GM18507 (cell line): ENCODE measurements at regions not wholly inside any gene's neighbourhood (a gene's known extent, or its start where the extent isn't known, plus 50 kb on each side); places are given as distances from the start of the nearest gene placed in this dataset.
"Not testable (repeated sequence)": the region's sequence is repeated elsewhere in the genome, so short reads cannot be mapped to it uniquely, and the experiment has no call there.

Experiments used
- DNase-seq: peaks from one replicate; pipeline ENCODE4 v3.0.0; 2011; ENCODE audit warnings: low read depth; ENCODE audit not compliant: insufficient read length; ENCODE audit errors: extremely low spot score
- FAIRE-seq: peaks from 2 replicates; lab custom pipeline; 2011; peaks lifted over from hg19 to GRCh38; lab: Jason Lieb, UNC

DNA sequence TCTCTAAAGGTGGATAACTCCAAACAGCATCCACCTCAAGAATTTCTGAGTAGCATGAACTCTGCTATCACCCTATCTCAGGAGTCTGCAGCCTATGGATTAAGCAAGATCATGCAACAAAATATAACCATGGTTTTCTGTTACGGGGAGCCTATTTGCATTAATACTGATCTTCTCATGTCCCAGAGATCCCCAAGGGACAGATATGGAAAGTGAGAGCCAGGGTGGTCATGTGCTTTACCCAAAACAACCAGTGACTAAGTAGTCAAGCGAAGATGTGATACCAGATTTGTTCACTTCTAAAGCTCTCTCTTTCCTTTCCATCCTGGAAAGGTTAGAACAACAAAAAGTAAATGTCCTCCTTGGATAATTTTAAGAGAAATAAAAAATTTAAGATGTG is 125.1 kb downstream of the PRRX1 start:
- DNase-seq (no peak), FAIRE-seq (no peak)

DNA sequence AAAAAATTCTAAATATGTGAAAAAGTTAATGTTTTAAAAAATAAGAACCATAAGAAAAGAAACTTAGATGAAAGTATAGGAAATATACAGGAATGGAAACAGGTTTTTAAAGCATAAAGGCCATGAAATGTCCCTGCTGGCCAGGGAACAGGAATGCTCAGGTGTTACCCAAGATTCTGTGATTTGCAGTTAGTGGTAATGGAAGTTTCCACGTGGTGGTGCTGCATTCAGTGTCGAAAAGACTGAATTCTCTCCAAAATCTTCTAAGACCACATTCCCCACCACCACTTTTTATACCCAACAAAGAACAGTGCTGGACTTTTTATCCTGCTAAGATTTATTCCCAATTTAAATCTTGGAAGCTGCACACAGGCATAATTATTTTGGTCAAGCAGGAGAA is 126.2 kb downstream of the PRRX1 start:
- no peak for FAIRE-seq
- no peak for DNase-seq

DNA sequence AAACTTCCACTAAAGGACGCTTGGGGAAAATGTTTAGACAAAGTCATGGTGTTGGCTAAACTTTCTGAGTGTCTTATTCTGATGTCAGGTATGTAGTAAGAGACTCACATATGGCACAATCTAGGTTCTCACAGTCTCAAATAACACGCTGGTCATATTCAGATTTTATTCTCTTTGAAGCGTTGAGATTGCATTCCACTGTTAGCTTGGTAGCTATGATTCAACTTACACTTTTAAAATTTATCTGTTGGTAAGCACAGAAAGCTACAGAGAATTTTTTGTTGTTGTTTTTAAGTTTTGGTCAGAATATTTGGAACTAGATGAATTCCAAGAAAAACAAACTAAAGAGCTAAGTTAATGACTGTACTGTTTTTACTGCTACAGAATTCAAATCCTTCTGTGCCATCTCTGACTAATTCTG is 126.7 kb downstream of the PRRX1 start:
- FAIRE-seq (no peak), DNase-seq (no peak)

DNA sequence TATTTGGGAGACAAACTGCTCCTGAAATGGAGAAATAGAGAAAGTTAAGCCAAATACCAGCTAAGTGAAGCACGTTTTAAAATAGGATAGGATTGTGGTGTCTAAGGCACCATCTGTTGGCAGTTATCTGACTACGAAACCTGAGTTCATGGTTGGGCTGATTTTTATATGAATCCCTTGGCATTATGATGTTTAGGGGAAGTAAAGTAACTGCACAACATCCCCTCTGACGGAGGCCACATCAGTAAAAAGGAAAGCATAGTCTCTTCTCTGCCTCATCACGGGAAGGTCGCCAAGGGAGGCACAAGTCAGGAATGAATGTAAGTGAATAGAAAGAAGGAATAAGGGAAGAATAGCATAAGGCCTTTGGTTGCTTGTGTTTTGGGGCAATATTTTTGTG is 128.0 kb downstream of the PRRX1 start:
- DNase-seq: no peak
- FAIRE-seq: no peak

DNA sequence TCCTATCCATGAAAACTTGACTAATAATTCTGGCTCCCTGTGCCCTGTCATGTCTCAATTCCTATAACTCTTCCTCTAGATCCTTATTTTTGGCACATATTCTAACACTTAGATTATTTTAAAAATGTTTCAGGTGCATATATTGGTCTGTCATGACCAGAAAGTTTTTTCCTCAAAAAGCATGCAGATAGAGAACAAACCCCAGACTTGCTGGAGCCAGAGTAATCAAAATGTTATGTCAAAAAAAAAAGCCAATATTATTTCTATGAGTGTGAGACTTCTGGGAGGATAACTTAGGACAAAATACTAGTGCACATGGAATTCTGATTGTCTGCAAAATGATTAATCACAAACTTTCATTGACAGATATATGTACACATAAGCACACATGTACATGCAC is 135.1 kb upstream of the MROH9 start:
- DNase-seq: no peak
- FAIRE-seq: no peak

DNA sequence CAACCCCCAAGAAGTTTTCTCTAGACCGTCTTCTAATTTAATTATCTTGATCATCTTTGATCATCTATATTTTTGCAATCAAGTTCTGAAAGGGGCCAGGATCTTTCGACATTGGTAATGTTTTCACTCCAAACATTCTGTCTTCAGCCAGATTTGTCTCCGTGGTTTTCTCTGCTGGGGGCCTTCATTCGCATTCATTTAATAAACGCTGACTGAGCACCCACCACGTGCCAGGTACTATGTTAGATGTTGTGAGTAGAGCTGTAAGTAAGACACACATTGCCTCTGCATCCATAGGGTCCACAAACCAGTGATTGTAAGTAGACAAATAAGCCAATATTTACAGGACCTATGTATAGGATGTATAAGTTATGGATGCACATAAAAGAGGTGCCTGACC is 134.5 kb upstream of the MROH9 start:
- FAIRE-seq (no peak), DNase-seq (no peak)

DNA sequence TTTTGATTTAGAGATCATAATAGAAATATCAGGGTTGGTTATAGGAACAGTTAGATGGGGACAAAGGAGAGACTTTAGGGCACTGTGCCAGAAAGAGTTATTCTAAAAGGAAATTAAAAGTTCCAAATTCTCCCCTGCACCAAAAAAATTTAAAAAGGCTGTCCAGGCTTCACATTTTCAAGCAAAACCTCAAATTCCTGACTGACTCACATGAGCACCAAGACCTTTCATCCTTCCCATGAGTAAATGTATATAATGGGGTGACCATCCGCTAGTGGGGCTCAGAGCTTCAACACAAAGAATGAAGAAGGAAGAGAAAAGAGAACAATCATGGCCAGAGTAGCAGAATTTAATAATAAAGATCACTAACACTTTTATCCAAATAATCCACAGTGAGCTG is 131.6 kb upstream of the MROH9 start:
- FAIRE-seq: no peak
- DNase-seq: no peak

DNA sequence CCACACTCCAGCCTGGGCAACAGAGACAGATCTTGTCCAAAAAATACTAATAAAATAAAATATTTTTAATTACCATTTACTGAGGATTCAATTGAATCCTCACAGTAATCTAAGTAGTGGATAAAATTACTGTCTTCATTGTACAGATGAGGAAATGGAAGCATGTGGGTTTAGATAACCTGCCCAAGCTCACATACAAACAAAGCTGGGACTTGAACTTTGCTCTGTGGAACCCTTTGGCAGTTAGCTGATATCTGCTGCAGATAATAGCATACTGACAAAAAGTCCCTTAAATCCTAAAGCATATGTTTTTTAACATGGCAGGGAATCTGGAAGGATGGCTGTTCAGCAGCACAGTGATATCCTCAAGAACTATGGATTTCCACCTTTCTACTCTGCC is 130.9 kb upstream of the MROH9 start:
- FAIRE-seq (no peak), DNase-seq (no peak)

DNA sequence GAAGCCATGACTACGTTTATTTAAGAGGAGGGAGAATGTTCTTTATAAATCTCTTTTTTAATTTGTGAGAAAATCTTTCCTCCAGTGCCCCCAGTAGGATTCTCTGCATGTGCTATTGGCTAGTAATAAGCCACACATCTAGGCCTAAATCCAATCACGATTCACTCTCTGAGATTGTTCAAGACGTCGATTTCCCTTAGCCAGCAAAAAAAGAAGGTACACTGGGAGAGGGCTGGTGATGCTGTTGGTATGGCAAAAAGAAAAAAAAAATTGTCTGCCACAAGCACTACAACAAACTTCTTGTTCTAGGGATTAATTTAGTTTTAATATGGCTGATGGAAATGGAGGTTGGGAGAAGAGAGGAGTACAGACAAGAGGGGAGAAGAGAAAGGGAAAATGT is 130.5 kb upstream of the MROH9 start:
- no peak for FAIRE-seq
- no peak for DNase-seq

DNA sequence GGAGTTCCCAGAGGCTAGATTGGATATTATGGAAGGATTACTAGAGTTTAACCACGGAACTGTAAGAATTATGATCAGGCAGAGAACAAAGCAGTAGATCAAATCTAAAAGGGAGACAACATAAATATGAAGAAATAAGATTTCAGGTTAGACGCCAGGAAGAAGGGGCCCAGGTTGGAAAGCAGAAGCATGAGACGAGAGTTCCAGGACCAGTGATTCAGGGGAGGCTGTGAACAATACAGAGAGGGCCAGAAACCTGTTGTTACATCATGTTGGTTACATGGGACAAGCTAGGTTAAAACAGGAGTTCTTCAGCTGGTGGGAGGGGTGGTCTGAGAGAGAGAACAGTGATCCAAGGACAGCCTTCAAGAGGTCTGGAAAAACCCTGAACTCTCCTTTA is 128.4 kb upstream of the MROH9 start:
- DNase-seq (no peak), FAIRE-seq (no peak)

DNA sequence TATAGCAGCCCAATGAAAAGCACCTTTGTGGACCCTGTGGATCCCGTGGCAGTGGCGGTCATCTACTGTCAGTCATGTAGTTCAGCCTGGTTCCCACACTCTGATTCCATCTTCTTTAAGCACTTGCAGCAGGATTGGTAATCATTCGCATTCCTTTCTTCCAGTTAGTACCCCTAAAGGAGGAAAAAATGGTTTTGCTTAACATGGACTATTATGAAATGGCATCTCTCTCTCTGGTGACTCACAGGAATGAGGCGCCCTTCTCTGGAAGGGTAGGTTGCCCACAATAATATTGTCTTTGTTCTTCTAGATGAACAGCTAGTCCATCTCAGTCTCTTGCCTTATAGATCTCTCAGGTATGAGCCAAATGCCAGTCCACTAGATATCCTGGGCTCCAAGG is 127.9 kb upstream of the MROH9 start:
- no peak for FAIRE-seq

DNA sequence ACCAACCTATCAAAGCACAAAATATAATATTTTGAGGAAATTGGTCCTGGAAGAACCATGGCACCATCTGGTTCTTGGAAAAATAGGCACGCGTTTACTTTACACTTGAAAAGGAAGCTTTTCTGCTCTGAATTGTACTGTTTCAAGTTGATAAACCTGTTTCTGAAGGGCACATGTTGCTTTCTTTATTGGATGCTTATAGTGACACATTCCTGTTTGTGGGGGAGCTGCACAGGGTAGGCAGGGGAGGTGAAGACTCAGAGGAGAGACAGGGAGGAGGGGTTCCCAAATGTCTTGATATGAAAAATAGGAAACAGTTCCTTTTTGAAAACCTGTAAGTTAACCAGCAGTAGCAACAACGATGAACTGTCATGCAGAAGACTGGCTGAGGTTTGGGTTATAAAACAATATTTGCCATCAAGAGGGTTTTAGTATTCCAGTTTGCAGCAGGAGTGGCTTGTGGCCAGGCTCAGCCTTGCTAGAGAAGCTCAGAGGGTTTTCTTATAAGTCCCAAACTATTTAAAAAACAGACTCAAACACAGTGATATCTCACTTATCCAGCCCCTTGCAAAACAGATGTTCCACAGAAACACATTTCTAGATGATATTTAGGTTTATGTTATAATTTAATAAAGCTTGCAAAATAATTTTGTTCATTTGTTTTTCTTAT is 127.0 kb upstream of the MROH9 start:
- DNase-seq: no peak
- no peak for FAIRE-seq

More for the DNA sequence above, 127.9 kb upstream of the MROH9 start:
- DNase-seq: no peak

DNA sequence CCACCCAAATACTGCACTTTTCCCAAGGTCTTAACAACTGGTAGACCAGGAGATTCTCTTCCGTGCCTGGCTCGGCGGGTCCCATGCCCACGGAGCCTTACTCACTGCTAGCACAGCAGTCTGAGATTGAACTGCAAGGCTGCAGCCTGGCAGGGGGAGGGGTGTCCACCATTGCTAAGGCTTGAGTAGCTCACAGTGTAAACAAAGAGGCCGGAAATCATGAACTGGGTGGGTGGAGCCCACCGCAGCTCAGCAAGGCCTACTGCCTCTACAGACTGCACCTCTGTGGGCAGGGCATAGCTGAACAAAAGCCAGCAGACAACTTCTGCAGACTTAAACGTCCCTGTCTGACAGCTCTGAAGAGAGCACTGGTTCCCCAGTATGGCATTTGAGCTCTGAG is 124.3 kb upstream of the MROH9 start:
- DNase-seq, FAIRE-seq: not testable (repeated sequence)

DNA sequence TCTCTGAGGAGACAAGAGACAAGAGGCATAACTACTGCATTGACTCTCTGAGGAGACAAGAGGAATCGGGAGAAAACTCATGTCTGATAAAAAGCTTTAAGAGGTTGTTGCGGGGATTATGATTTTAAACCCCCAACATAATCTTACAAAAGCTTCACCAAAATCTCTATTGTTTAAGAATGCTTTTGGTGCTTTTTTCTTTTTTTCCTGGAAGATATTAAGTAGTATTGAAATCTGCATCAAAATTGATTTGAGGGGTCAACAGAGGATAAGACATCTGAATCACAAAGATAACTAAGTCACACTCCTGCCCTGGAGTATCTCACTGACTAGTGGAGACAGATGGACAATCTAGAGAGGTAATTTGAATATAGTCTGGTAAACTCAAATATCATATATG is 115.6 kb upstream of the MROH9 start:
- no peak for DNase-seq
- no peak for FAIRE-seq

DNA sequence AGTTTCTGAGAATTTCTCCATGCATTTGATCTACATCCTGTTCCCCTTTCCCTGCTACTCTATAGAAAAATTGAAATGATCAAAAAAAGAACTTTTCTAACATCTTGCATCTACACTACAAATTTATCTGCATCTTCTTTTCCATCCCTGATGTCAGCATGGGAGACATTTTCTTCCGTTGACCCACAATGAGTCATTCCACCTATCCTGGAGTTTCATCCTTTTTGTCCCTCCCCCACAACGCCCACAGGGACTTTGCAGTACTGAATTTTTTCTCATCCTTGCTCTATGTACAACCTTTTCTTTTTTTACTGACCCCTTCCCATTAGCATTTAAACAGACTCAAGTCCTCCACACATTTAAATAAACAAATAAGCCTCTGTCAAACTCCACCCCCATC is 112.2 kb upstream of the MROH9 start:
- FAIRE-seq (no peak), DNase-seq (no peak)

DNA sequence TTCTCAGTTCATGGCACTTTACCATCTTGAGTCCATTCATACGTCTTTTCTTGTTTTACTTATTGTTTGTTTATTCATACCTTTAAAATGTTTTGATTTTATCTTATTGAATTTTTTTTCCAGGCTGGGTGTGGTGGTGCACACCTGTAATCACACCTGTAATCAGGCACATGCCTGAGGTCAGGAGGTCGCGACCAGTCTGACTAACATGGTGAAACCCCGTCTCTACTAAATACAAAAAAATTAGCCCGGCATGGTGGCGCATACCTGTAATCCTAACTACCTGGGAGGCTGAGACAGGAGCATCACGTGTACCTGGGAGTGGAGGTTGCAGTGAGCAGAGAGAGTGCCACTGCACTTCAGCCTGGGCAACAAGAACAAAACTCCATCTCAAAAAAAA is 104.1 kb upstream of the MROH9 start:
- FAIRE-seq (no peak), DNase-seq (no peak)

DNA sequence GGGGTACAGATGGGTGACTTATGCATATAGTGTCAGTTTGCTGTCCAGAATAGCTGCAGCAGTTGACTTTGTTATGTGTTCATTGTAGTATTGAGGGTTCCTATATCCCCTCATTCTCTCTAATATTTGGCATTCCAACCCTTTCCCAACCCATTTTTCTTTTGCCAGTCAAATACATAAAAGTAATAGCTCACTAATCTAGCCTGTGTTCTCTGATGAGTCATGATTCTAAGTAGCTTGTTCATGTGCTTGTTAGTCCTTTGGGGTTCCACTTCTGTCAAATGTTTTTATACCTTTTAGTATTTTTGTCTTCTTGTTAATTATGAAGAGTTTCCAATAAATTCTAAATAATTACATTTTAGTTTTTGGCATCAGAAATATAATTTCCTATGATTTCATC is 99.2 kb upstream of the MROH9 start:
- no peak for DNase-seq
- no peak for FAIRE-seq

DNA sequence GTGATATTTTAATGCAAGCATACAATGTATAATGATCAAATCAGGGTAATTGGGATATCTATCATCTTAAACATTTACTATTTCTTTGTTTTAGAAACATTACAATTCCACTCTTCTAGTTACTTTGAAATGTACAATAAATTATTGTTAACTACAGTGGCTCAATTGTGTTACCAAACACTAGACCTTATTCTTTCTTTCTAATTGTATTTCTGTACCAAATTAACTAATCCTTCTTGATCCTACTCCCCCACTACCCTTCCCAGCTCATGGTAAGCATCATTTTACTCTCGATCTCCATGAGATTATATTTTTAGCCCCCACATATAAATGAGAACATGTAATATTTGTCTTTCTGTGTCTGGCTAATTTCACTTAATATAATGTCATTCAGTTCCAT is 95.0 kb upstream of the MROH9 start:
- FAIRE-seq: no peak
- DNase-seq: no peak

DNA sequence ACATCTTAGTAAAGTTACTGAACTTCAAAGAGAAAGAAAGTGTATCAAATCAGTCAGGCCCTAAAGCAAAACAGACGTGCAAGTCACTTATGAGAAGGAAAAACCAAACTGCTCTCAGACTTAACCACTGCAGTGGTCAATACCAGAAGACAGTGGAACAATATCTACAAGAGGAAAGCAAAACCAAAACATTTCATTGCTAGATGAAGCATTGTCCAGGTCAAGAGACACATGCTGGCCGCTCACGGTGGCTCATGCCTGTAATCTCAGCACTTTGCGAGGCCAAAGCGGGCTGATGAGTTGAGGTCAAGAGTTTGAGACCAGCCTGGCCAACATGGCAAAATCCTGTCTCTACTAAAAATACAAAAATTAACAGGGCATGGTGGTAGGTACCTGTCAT is 82.0 kb upstream of the MROH9 start:
- FAIRE-seq: peak; percentile 59
- no peak for DNase-seq

DNA sequence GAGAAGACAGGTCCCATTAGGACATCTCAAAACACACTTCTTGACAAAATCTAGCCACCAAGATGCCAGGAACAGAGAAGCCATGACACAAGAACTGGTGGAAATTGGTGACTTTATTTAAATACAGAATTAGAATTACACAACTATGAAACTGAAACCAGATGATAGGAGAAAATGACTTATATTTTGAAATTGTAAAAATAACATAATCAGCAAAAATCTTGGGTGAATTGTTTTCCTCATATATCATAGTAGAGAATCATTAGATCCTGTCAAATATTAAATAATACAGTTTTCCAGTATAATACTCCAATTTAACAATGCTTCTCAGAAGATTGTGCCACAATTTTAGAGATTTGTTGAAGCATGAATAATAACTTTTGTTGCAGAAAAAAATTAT is 81.5 kb upstream of the MROH9 start:
- FAIRE-seq: no peak
- DNase-seq: no peak

DNA sequence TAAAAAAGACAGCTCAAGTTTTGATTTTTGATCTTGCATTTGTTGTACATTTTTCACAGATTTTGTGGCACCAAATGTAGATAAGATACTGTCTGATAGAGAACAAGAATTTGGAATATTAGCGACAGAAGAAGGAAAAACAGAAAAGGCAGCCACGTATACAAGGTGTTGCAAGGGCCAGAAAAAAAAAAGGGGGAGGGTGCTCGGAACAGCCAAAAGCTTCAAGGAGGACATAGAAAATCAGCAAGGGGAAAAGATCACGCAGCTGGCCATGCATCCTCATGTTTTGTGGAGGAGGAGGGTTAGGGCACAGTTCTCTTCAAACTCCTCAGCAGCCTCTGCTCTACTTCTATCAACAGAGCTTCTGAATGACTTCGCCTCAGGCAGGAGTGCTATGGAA is 80.7 kb upstream of the MROH9 start:
- no peak for FAIRE-seq
- no peak for DNase-seq

DNA sequence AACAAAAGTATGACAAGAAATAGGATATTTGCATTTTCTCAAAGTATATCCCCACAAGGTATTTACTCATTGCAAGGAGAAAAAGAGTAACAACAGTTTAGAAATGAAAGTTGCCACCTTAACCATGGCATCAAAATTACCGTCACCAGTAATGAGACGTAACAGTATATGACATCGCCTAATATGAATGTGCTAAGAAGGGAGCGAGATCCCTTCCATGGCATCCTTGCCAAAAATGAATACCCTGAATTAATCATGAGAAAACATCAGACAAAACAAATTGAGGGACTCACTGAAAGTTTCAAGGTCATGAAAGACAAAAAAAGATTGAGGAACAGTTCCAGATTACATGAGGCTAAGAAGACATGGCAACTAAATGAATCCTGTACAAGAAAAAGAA is 78.9 kb upstream of the MROH9 start:
- FAIRE-seq (no peak), DNase-seq (no peak)
